Ishikawa (cell line): ENCODE measurements at regions not wholly inside any gene's neighbourhood (a gene's known extent, or its start where the extent isn't known, plus 50 kb on each side); places are given as distances from the start of the nearest gene placed in this dataset.

Experiments
- CEBPB ChIP-seq: IDR thresholded peaks from 2 replicates; pipeline ENCODE4 v1.6.1; 2012
- CREB1 ChIP-seq: IDR thresholded peaks from 2 replicates; pipeline ENCODE4 v1.6.1; 2012; ENCODE audit warnings: low read depth
- EGR1 ChIP-seq: IDR thresholded peaks from 2 replicates; pipeline ENCODE4 v1.6.1; 2012
- EP300 ChIP-seq: IDR thresholded peaks from 2 replicates; pipeline ENCODE4 v1.6.1; 2012; ENCODE audit warnings: borderline replicate concordance
- FOXM1 ChIP-seq: IDR thresholded peaks from 2 replicates; pipeline ENCODE4 v1.6.1; 2012; ENCODE audit warnings: low read depth, borderline replicate concordance
- NFIC ChIP-seq: IDR thresholded peaks from 2 replicates; pipeline ENCODE4 v1.6.1; 2012
- RAD21 ChIP-seq: IDR thresholded peaks from 2 replicates; pipeline ENCODE4 v1.6.1; 2012; ENCODE audit warnings: low read depth
- TAF1 ChIP-seq: IDR thresholded peaks from 2 replicates; pipeline ENCODE4 v1.6.1; 2012; ENCODE audit warnings: low read depth, mild to moderate bottlenecking
- TCF12 ChIP-seq: IDR thresholded peaks from 2 replicates; pipeline ENCODE4 v1.6.1; 2012; ENCODE audit warnings: low read depth
- TEAD4 ChIP-seq: IDR thresholded peaks from 2 replicates; pipeline ENCODE4 v1.6.1; 2012
- YY1 ChIP-seq: IDR thresholded peaks from 2 replicates; pipeline ENCODE4 v1.6.1; 2012; ENCODE audit warnings: low read depth
- ZBTB7A ChIP-seq: IDR thresholded peaks from 2 replicates; pipeline ENCODE4 v1.6.1; 2012; ENCODE audit warnings: low read depth
- TF ChIP-seq, protein P1 (sequence below): IDR thresholded peaks from 2 replicates; pipeline ENCODE4 v1.6.1; 2012
- TF ChIP-seq, protein P2 (sequence below): IDR thresholded peaks from 2 replicates; pipeline ENCODE4 v1.6.1; 2012
- TF ChIP-seq, protein P3 (sequence below): IDR thresholded peaks from 2 replicates; pipeline ENCODE4 v1.6.1; 2012; ENCODE audit warnings: low read depth, mild to moderate bottlenecking

DNA sequence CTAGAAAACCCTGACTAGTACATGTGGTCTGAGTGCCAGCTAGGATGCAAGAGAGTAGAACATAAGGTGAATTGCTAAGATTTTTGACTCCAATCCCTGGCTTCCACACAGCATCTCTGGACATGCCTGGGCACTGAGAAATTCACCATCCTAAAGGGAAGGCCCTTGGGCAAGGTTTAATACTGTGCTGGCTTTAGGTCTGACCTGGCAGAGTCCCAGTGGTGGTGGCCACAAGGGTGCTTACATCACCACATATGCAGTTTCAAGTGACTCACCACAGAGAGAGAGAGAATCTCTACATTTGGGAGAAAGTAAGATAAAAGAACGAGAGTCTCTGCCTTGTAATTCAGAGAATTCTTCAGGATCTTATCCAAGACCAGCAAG lies 661.6 kb upstream of the C9orf72 start:
- TF ChIP-seq TCF12 = no peak
- TF ChIP-seq YY1 = no peak
- no peak for TF ChIP-seq FOXM1
- TF ChIP-seq, protein P1, sequence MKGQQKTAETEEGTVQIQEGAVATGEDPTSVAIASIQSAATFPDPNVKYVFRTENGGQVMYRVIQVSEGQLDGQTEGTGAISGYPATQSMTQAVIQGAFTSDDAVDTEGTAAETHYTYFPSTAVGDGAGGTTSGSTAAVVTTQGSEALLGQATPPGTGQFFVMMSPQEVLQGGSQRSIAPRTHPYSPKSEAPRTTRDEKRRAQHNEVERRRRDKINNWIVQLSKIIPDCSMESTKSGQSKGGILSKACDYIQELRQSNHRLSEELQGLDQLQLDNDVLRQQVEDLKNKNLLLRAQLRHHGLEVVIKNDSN = no peak
- TF ChIP-seq, protein P2, sequence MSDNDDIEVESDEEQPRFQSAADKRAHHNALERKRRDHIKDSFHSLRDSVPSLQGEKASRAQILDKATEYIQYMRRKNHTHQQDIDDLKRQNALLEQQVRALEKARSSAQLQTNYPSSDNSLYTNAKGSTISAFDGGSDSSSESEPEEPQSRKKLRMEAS = no peak
- TF ChIP-seq TAF1 = no peak
- no peak for TF ChIP-seq ZBTB7A
- no peak for TF ChIP-seq RAD21
- TF ChIP-seq, protein P3, sequence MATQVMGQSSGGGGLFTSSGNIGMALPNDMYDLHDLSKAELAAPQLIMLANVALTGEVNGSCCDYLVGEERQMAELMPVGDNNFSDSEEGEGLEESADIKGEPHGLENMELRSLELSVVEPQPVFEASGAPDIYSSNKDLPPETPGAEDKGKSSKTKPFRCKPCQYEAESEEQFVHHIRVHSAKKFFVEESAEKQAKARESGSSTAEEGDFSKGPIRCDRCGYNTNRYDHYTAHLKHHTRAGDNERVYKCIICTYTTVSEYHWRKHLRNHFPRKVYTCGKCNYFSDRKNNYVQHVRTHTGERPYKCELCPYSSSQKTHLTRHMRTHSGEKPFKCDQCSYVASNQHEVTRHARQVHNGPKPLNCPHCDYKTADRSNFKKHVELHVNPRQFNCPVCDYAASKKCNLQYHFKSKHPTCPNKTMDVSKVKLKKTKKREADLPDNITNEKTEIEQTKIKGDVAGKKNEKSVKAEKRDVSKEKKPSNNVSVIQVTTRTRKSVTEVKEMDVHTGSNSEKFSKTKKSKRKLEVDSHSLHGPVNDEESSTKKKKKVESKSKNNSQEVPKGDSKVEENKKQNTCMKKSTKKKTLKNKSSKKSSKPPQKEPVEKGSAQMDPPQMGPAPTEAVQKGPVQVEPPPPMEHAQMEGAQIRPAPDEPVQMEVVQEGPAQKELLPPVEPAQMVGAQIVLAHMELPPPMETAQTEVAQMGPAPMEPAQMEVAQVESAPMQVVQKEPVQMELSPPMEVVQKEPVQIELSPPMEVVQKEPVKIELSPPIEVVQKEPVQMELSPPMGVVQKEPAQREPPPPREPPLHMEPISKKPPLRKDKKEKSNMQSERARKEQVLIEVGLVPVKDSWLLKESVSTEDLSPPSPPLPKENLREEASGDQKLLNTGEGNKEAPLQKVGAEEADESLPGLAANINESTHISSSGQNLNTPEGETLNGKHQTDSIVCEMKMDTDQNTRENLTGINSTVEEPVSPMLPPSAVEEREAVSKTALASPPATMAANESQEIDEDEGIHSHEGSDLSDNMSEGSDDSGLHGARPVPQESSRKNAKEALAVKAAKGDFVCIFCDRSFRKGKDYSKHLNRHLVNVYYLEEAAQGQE = no peak
- TF ChIP-seq TEAD4 = no peak
- no peak for TF ChIP-seq NFIC

DNA sequence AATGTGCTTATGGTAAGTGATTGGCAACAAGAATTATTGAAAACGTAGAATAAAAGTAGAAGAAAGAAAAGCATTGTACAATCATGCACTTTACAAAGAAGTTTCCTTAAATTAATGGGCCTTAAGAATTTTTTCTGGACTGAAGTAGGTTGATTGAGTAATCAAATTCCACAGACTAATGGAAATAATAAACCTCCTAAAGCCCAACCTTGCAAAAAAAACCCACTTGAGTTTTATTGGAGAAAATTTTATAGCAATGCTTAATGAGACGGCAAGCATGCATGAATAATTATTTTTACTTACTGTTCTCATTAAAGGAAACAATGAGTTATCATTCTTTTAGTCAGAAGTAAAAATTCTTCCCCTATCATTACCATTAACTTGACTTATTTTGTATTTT lies 676.1 kb upstream of the C9orf72 start:
- no peak for TF ChIP-seq TCF12
- no peak for TF ChIP-seq CREB1
- peak; percentile 63 for TF ChIP-seq TEAD4
- no peak for TF ChIP-seq RAD21
- TF ChIP-seq EGR1 = no peak
- TF ChIP-seq ZBTB7A = no peak
- no peak for TF ChIP-seq YY1
- no peak for TF ChIP-seq TAF1
- TF ChIP-seq, protein P3 = no peak
- peak; percentile 63; the same call in 1 of the 2 replicates for TF ChIP-seq EP300
- peak; percentile 80 for TF ChIP-seq CEBPB
- TF ChIP-seq FOXM1 = peak; percentile 53; the same call in 1 of the 2 replicates
- peak; percentile 56 for TF ChIP-seq NFIC
- TF ChIP-seq, protein P1 = no peak

DNA sequence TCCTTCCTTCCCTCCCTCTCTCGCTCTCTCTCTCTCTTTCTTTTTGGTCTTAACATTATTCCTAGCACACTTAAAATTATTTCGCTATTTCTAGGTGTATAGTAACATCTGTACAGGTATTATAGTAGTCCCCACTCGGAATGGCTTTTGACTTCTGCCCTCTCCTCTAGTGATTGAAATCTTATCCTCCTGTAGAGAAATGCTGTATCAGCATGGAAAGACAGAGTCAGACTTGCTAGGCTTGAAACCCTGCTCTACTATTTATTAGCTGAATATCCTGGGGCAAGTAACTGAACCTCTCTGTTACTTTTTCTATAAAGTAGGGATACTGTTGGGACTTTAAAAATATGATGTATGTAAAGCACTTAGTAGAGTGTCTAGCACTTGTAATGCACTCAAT lies 681.9 kb upstream of the C9orf72 start:
- TF ChIP-seq EP300 (no peak), ZBTB7A (no peak), EGR1 (no peak), CREB1 (no peak), RAD21 (no peak), TCF12 (no peak), YY1 (no peak), TAF1 (no peak), FOXM1 (no peak)
- TF ChIP-seq, protein P1 = no peak
- TF ChIP-seq, protein P2 = no peak

DNA sequence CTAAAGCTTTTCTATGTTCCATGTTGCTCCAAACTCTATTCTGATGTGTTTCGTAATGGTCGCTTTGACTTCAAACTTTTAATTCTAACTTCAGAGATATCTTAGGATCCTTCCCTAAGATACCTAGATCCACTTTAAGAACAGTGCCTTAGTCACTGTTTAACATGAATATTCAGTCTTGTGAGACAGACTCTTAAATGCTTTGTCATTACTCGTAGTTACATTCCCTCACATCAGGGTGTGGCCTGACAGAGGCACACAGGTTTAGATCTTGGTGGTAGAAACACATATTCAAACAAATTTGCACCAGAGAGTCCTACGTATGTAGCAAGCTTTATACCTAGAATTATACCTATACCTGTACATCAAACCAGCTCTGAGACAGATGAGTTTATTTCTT lies 687.0 kb upstream of the C9orf72 start:
- TF ChIP-seq RAD21 (no peak), YY1 (no peak), CREB1 (no peak), TCF12 (no peak)
- TF ChIP-seq, protein P2 = no peak
- TF ChIP-seq, protein P1 = no peak

DNA sequence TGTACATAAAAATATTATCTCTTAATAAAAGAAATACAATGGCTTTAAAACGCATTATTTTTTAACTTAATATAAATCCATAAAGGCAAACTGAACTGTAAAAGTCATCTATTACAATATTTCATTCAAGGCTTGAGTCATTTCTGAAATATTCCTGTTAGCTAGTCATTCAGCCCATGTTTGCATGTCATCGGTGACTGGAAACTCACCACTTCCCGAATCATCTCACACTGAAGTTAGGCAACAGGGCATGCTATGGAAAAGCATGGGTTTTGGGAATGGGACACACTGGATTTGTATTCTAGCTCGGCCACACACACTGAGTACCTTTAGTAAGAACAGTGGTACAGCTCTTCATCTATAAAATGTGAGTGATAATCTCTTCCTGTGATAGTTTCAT lies 691.1 kb upstream of the C9orf72 start:
- TF ChIP-seq FOXM1 = no peak
- TF ChIP-seq, protein P3 = no peak
- TF ChIP-seq NFIC = no peak
- TF ChIP-seq, protein P2 = no peak
- TF ChIP-seq EGR1 = no peak
- no peak for TF ChIP-seq ZBTB7A
- no peak for TF ChIP-seq EP300
- TF ChIP-seq TAF1 = no peak
- no peak for TF ChIP-seq CREB1
- no peak for TF ChIP-seq YY1
- TF ChIP-seq CEBPB = no peak
- no peak for TF ChIP-seq TCF12
- no peak for TF ChIP-seq RAD21
- TF ChIP-seq, protein P1 = no peak
- TF ChIP-seq TEAD4 = no peak
